Activated T-cell treated with anti-CD3 and anti-CD28 coated beads, Interleukin-2, amount 50 U/mL, for 1 hour (primary cell): ENCODE measurements at regions not wholly inside any gene's neighbourhood (a gene's known extent, or its start where the extent isn't known, plus 50 kb on each side); places are given as distances from the start of the nearest gene placed in this dataset.

Source experiments
- DNase-seq: peaks from one replicate; pipeline ENCODE4 v3.0.0-alpha.2; 2020

- DNase-seq: no peak
Observed at GRCh38 chr11:37695283-37695682, 1097.2 kb upstream of the RAG2 start.

GRCh38 chr11:37689951-37690350 lies 1091.9 kb upstream of the RAG2 start:
- no peak for DNase-seq

GRCh38 chr11:37688456-37688855 lies 1090.4 kb upstream of the RAG2 start:
- DNase-seq: no peak

- DNase-seq: no peak
Observed at GRCh38 chr11:37687130-37687529, 1089.1 kb upstream of the RAG2 start.

- no peak for DNase-seq
Observed at GRCh38 chr11:37671321-37671720, 1073.3 kb upstream of the RAG2 start.

GRCh38 chr11:37666960-37667359 lies 1068.9 kb upstream of the RAG2 start:
- DNase-seq: no peak

GRCh38 chr11:37657645-37658044 lies 1059.6 kb upstream of the RAG2 start:
- no peak for DNase-seq

GRCh38 chr11:37647767-37648166 lies 1049.7 kb upstream of the RAG2 start:
- DNase-seq: no peak

- no peak for DNase-seq
Observed at GRCh38 chr11:37643968-37644367, 1045.9 kb upstream of the RAG2 start.

- no peak for DNase-seq
Observed at GRCh38 chr11:37642296-37642695, 1044.3 kb upstream of the RAG2 start.

- no peak for DNase-seq
Observed at GRCh38 chr11:37632748-37633147, 1034.7 kb upstream of the RAG2 start.

GRCh38 chr11:37630866-37631265 lies 1032.8 kb upstream of the RAG2 start:
- no peak for DNase-seq

- no peak for DNase-seq
Observed at GRCh38 chr11:37623778-37624177, 1025.7 kb upstream of the RAG2 start.

- no peak for DNase-seq
Observed at GRCh38 chr11:37621662-37622061, 1023.6 kb upstream of the RAG2 start.

- no peak for DNase-seq
Observed at GRCh38 chr11:37616291-37616690, 1018.3 kb upstream of the RAG2 start.

GRCh38 chr11:37613031-37613430 lies 1015.0 kb upstream of the RAG2 start:
- DNase-seq: no peak

GRCh38 chr11:37612146-37612545 lies 1014.1 kb upstream of the RAG2 start:
- no peak for DNase-seq

GRCh38 chr11:37605229-37605628 lies 1007.2 kb upstream of the RAG2 start:
- no peak for DNase-seq

GRCh38 chr11:37598381-37598780 lies 1000.3 kb upstream of the RAG2 start:
- DNase-seq: no peak

- DNase-seq: no peak
Observed at GRCh38 chr11:37597776-37598175, 999.7 kb upstream of the RAG2 start.

GRCh38 chr11:37595845-37596244 lies 997.8 kb upstream of the RAG2 start:
- no peak for DNase-seq

GRCh38 chr11:37574361-37574760 lies 976.3 kb upstream of the RAG2 start:
- DNase-seq: no peak

GRCh38 chr11:37572491-37573171 lies 974.6 kb upstream of the RAG2 start:
- no peak for DNase-seq

GRCh38 chr11:37571246-37571645 lies 973.2 kb upstream of the RAG2 start:
- no peak for DNase-seq

GRCh38 chr11:37560991-37561390 lies 963.0 kb upstream of the RAG2 start:
- no peak for DNase-seq

GRCh38 chr11:37560346-37560745 lies 962.3 kb upstream of the RAG2 start:
- DNase-seq: no peak
